HG03280 (cell line): ENCODE measurements at regions not wholly inside any gene's neighbourhood (a gene's known extent, or its start where the extent isn't known, plus 50 kb on each side); places are given as distances from the start of the nearest gene placed in this dataset.

Experiments used
- ATAC-seq: cut with Tn5 transposase; IDR thresholded peaks from one replicate; pipeline ENCODE4 v1.9.1; 2021; ENCODE audit warnings: mild to moderate bottlenecking, moderate library complexity; ENCODE audit not compliant: unreplicated experiment

GRCh38 chr5:165786073-165786472 is 2280.7 kb downstream of the MAT2B start:
- ATAC-seq, result no peak

- ATAC-seq, result no peak
These were observed 2289.7 kb downstream of the MAT2B start for GRCh38 chr5:165795073-165795472.

GRCh38 chr5:165805756-165806155 is 2300.3 kb downstream of the MAT2B start:
- ATAC-seq, result no peak

GRCh38 chr5:165808335-165808734 is 2302.9 kb downstream of the MAT2B start:
- no peak for ATAC-seq

GRCh38 chr5:165809914-165810313 is 2304.5 kb downstream of the MAT2B start:
- no peak for ATAC-seq

GRCh38 chr5:165829504-165829903 is 2324.1 kb downstream of the MAT2B start:
- no peak for ATAC-seq

- no peak for ATAC-seq
These were observed 2329.5 kb downstream of the MAT2B start for GRCh38 chr5:165834891-165835290.

- no peak for ATAC-seq
These were observed 2330.6 kb downstream of the MAT2B start for GRCh38 chr5:165836046-165836445.

- no peak for ATAC-seq
These were observed 2331.9 kb downstream of the MAT2B start for GRCh38 chr5:165837286-165837685.

- ATAC-seq, result no peak
These were observed 2339.2 kb downstream of the MAT2B start for GRCh38 chr5:165844571-165844970.

- no peak for ATAC-seq
These were observed 2352.7 kb downstream of the MAT2B start for GRCh38 chr5:165858118-165858517.

- ATAC-seq, result no peak
These were observed 2353.8 kb downstream of the MAT2B start for GRCh38 chr5:165859251-165859650.

- ATAC-seq, result no peak
These were observed 2357.8 kb downstream of the MAT2B start for GRCh38 chr5:165863239-165863638.

GRCh38 chr5:165871291-165871690 is 2365.9 kb downstream of the MAT2B start:
- no peak for ATAC-seq

- no peak for ATAC-seq
These were observed 2369.4 kb downstream of the MAT2B start for GRCh38 chr5:165874851-165875250.

- no peak for ATAC-seq
These were observed 2371.1 kb downstream of the MAT2B start for GRCh38 chr5:165876538-165876937.

GRCh38 chr5:165877475-165877874 is 2372.1 kb downstream of the MAT2B start:
- no peak for ATAC-seq

GRCh38 chr5:165881259-165881658 is 2375.8 kb downstream of the MAT2B start:
- ATAC-seq, result no peak

- no peak for ATAC-seq
These were observed 2376.7 kb downstream of the MAT2B start for GRCh38 chr5:165882099-165882498.

GRCh38 chr5:165885623-165886350 is 2380.4 kb downstream of the MAT2B start:
- no peak for ATAC-seq

- ATAC-seq, result no peak
These were observed 2381.7 kb downstream of the MAT2B start for GRCh38 chr5:165887147-165887546.

- ATAC-seq, result no peak
These were observed 2387.0 kb downstream of the MAT2B start for GRCh38 chr5:165892383-165892782.

- no peak for ATAC-seq
These were observed 2389.5 kb downstream of the MAT2B start for GRCh38 chr5:165894916-165895315.
